ENCODE measurements at regions not wholly inside any gene's neighbourhood (a gene's known extent, or its start where the extent isn't known, plus 50 kb on each side); places are given as distances from the start of the nearest gene placed in this dataset.

- Histone ChIP-seq H3K36me3 (ENCODE audit: insufficient read depth, low read length) (no peaks in the 10 kb centered on the region), H3K27me3 (ENCODE audit: insufficient read depth, low read length) (peaks cover 45% of the 10 kb centered on the region), H3K4me3 (ENCODE audit: low read depth, low read length) (no peak overlapping the region), H3K27ac (ENCODE audit: low read depth, low read length) (no peak overlapping the region), H3K79me2 (ENCODE audit: control insufficient read depth, insufficient read depth, low read length, unreplicated experiment) (no peaks in the 10 kb centered on the region), H2AFZ (ENCODE audit: low read length, unreplicated experiment) (no peak overlapping the region), H3K4me1 (ENCODE audit: control insufficient read depth, insufficient read depth, low read length, unreplicated experiment) (no peaks in the 10 kb centered on the region)
Measured at GRCh38 chr17:34850964-34851363, 110.3 kb downstream of the CCT6B start.

GRCh38 chr17:34850023-34850422 is 111.2 kb downstream of the CCT6B start:
- Histone ChIP-seq H3K27ac (ENCODE audit: low read depth, low read length) (no peak overlapping the region), H3K27me3 (ENCODE audit: insufficient read depth, low read length) (peaks cover 38% of the 10 kb centered on the region), H3K79me2 (ENCODE audit: control insufficient read depth, insufficient read depth, low read length, unreplicated experiment) (no peaks in the 10 kb centered on the region), H3K4me1 (ENCODE audit: control insufficient read depth, insufficient read depth, low read length, unreplicated experiment) (no peaks in the 10 kb centered on the region), H2AFZ (ENCODE audit: low read length, unreplicated experiment) (no peak overlapping the region), H3K4me3 (ENCODE audit: low read depth, low read length) (no peak overlapping the region), H3K36me3 (ENCODE audit: insufficient read depth, low read length) (no peaks in the 10 kb centered on the region)

GRCh38 chr17:34847938-34848337 is 113.3 kb downstream of the CCT6B start:
- H3K27ac ChIP-seq (ENCODE audit: low read depth, low read length): no peak overlapping the region

GRCh38 chr17:34845296-34845695 is 116.0 kb downstream of the CCT6B start:
- Histone ChIP-seq H3K79me2 (ENCODE audit: control insufficient read depth, insufficient read depth, low read length, unreplicated experiment) (no peaks in the 10 kb centered on the region), H3K4me3 (ENCODE audit: low read depth, low read length) (no peak overlapping the region), H2AFZ (ENCODE audit: low read length, unreplicated experiment) (no peak overlapping the region), H3K27me3 (ENCODE audit: insufficient read depth, low read length) (peaks cover 25% of the 10 kb centered on the region), H3K27ac (ENCODE audit: low read depth, low read length) (no peak overlapping the region), H3K36me3 (ENCODE audit: insufficient read depth, low read length) (no peaks in the 10 kb centered on the region), H3K4me1 (ENCODE audit: control insufficient read depth, insufficient read depth, low read length, unreplicated experiment) (no peaks in the 10 kb centered on the region)

More at GRCh38 chr17:34847938-34848337, 113.3 kb downstream of the CCT6B start:
- H3K4me3 ChIP-seq (ENCODE audit: low read depth, low read length): no peak overlapping the region
- H3K27me3 ChIP-seq (ENCODE audit: insufficient read depth, low read length): peaks cover 29% of the 10 kb centered on the region
- no peaks in the 10 kb centered on the region for H3K79me2 ChIP-seq (ENCODE audit: control insufficient read depth, insufficient read depth, low read length, unreplicated experiment)
- no peaks in the 10 kb centered on the region for H3K36me3 ChIP-seq (ENCODE audit: insufficient read depth, low read length)
- H3K4me1 ChIP-seq (ENCODE audit: control insufficient read depth, insufficient read depth, low read length, unreplicated experiment): no peaks in the 10 kb centered on the region
- H2AFZ ChIP-seq (ENCODE audit: low read length, unreplicated experiment): no peak overlapping the region

GRCh38 chr17:34843682-34844081 is 117.6 kb downstream of the CCT6B start:
- Histone ChIP-seq H3K27me3 (ENCODE audit: insufficient read depth, low read length) (peaks cover 22% of the 10 kb centered on the region), H3K4me3 (ENCODE audit: low read depth, low read length) (no peak overlapping the region), H2AFZ (ENCODE audit: low read length, unreplicated experiment) (no peak overlapping the region), H3K36me3 (ENCODE audit: insufficient read depth, low read length) (no peaks in the 10 kb centered on the region), H3K4me1 (ENCODE audit: control insufficient read depth, insufficient read depth, low read length, unreplicated experiment) (no peaks in the 10 kb centered on the region), H3K27ac (ENCODE audit: low read depth, low read length) (no peak overlapping the region), H3K79me2 (ENCODE audit: control insufficient read depth, insufficient read depth, low read length, unreplicated experiment) (no peaks in the 10 kb centered on the region)

- Histone ChIP-seq H2AFZ (ENCODE audit: low read length, unreplicated experiment) (no peak overlapping the region), H3K4me3 (ENCODE audit: low read depth, low read length) (no peak overlapping the region), H3K4me1 (ENCODE audit: control insufficient read depth, insufficient read depth, low read length, unreplicated experiment) (no peaks in the 10 kb centered on the region), H3K79me2 (ENCODE audit: control insufficient read depth, insufficient read depth, low read length, unreplicated experiment) (no peaks in the 10 kb centered on the region), H3K27me3 (ENCODE audit: insufficient read depth, low read length) (peaks cover 22% of the 10 kb centered on the region), H3K27ac (ENCODE audit: low read depth, low read length) (no peak overlapping the region), H3K36me3 (ENCODE audit: insufficient read depth, low read length) (no peaks in the 10 kb centered on the region)
Measured at GRCh38 chr17:34842235-34842634, 119.0 kb downstream of the CCT6B start.

GRCh38 chr17:34841467-34841866 is 119.8 kb downstream of the CCT6B start:
- Histone ChIP-seq H2AFZ (ENCODE audit: low read length, unreplicated experiment) (no peak overlapping the region), H3K27ac (ENCODE audit: low read depth, low read length) (no peak overlapping the region), H3K4me1 (ENCODE audit: control insufficient read depth, insufficient read depth, low read length, unreplicated experiment) (no peaks in the 10 kb centered on the region), H3K27me3 (ENCODE audit: insufficient read depth, low read length) (peaks cover 25% of the 10 kb centered on the region), H3K4me3 (ENCODE audit: low read depth, low read length) (no peak overlapping the region), H3K36me3 (ENCODE audit: insufficient read depth, low read length) (no peaks in the 10 kb centered on the region), H3K79me2 (ENCODE audit: control insufficient read depth, insufficient read depth, low read length, unreplicated experiment) (no peaks in the 10 kb centered on the region)

GRCh38 chr17:34840750-34841149 is 120.5 kb downstream of the CCT6B start:
- Histone ChIP-seq H3K4me3 (ENCODE audit: low read depth, low read length) (no peak overlapping the region), H3K79me2 (ENCODE audit: control insufficient read depth, insufficient read depth, low read length, unreplicated experiment) (no peaks in the 10 kb centered on the region), H3K36me3 (ENCODE audit: insufficient read depth, low read length) (no peaks in the 10 kb centered on the region), H3K27me3 (ENCODE audit: insufficient read depth, low read length) (peaks cover 29% of the 10 kb centered on the region), H2AFZ (ENCODE audit: low read length, unreplicated experiment) (no peak overlapping the region), H3K4me1 (ENCODE audit: control insufficient read depth, insufficient read depth, low read length, unreplicated experiment) (no peaks in the 10 kb centered on the region), H3K27ac (ENCODE audit: low read depth, low read length) (no peak overlapping the region)

GRCh38 chr17:34837876-34838478 is 123.3 kb downstream of the CCT6B start:
- Histone ChIP-seq H3K36me3 (ENCODE audit: insufficient read depth, low read length) (no peaks in the 10 kb centered on the region), H3K79me2 (ENCODE audit: control insufficient read depth, insufficient read depth, low read length, unreplicated experiment) (no peaks in the 10 kb centered on the region), H2AFZ (ENCODE audit: low read length, unreplicated experiment) (no peak overlapping the region), H3K4me1 (ENCODE audit: control insufficient read depth, insufficient read depth, low read length, unreplicated experiment) (no peaks in the 10 kb centered on the region), H3K27ac (ENCODE audit: low read depth, low read length) (no peak overlapping the region), H3K4me3 (ENCODE audit: low read depth, low read length) (no peak overlapping the region), H3K27me3 (ENCODE audit: insufficient read depth, low read length) (peaks cover 37% of the 10 kb centered on the region)

- Histone ChIP-seq H2AFZ (ENCODE audit: low read length, unreplicated experiment) (no peak overlapping the region), H3K27ac (ENCODE audit: low read depth, low read length) (no peak overlapping the region), H3K4me3 (ENCODE audit: low read depth, low read length) (no peak overlapping the region), H3K36me3 (ENCODE audit: insufficient read depth, low read length) (no peaks in the 10 kb centered on the region), H3K79me2 (ENCODE audit: control insufficient read depth, insufficient read depth, low read length, unreplicated experiment) (no peaks in the 10 kb centered on the region), H3K27me3 (ENCODE audit: insufficient read depth, low read length) (peaks cover 53% of the 10 kb centered on the region), H3K4me1 (ENCODE audit: control insufficient read depth, insufficient read depth, low read length, unreplicated experiment) (no peaks in the 10 kb centered on the region)
Measured at GRCh38 chr17:34832376-34832775, 128.9 kb downstream of the CCT6B start.

GRCh38 chr17:34827008-34827407 is 134.3 kb downstream of the CCT6B start:
- no peaks in the 10 kb centered on the region for H3K36me3 ChIP-seq (ENCODE audit: insufficient read depth, low read length)
- no peak overlapping the region for H3K27ac ChIP-seq (ENCODE audit: low read depth, low read length)
- no peaks in the 10 kb centered on the region for H3K4me1 ChIP-seq (ENCODE audit: control insufficient read depth, insufficient read depth, low read length, unreplicated experiment)
- no peak overlapping the region for H2AFZ ChIP-seq (ENCODE audit: low read length, unreplicated experiment)
- H3K79me2 ChIP-seq (ENCODE audit: control insufficient read depth, insufficient read depth, low read length, unreplicated experiment): no peaks in the 10 kb centered on the region
- H3K4me3 ChIP-seq (ENCODE audit: low read depth, low read length): no peak overlapping the region
- H3K27me3 ChIP-seq (ENCODE audit: insufficient read depth, low read length): peaks cover 49% of the 10 kb centered on the region

Measured in ACC112 (cell line).